CD4-positive, alpha-beta T cell treated with Interferon gamma for 1 hour (primary cell): ENCODE measurements at regions not wholly inside any gene's neighbourhood (a gene's known extent, or its start where the extent isn't known, plus 50 kb on each side); places are given as distances from the start of the nearest gene placed in this dataset.

Experiments
- DNase-seq: peaks from one replicate; pipeline ENCODE4 v3.0.0-alpha.2; 2020

DNA sequence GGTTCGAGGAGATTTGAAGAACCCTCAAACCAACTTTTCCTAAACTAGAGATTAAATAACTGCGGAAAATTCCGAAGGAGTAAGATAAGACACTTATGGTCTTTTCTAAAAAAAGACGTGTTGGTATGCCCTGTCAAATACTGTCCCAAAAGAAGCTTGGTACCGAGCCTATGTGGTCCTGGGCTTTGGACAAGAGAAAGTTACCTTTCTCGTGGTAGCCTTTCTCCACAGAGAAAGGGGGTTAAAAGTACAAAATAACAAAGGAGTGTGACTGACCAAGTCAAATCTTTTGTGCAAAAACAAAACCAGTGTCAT is 56.2 kb upstream of the JCAD start:
- no peak for DNase-seq

DNA sequence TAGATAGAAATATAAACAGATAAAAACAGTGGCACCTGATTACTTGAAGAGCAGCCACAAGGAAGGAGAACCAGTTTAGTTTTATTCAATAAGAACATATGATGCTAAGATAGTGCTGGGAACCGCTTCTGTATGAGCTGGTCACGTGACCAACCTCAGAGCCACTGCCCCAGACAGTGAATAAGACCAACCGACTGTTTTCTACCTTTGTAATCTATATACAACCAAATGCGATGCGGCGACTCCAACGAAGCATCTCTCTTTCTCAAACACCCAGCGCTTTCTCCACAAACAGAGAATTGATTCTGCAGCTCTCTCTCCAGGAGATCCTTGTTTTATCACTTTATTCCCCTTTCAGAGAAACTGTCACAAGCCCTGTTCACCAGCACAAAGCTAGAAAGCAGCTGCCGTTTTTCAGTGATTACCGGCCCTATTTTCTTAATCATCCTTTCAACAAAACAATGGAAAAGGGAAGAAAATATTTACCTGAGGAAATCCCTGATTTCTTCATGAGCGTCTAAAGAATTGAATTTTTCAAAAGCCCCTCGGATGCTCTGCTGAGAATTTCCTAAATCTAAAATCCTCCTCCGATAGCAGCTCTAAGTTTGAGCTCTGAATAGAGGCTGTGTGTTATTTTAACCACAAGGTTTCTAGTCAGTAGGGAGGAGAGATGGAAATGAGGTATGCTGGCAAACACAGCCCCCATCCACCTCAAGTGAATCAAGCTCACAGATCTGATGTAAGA is 55.7 kb upstream of the JCAD start:
- DNase-seq = no peak

DNA sequence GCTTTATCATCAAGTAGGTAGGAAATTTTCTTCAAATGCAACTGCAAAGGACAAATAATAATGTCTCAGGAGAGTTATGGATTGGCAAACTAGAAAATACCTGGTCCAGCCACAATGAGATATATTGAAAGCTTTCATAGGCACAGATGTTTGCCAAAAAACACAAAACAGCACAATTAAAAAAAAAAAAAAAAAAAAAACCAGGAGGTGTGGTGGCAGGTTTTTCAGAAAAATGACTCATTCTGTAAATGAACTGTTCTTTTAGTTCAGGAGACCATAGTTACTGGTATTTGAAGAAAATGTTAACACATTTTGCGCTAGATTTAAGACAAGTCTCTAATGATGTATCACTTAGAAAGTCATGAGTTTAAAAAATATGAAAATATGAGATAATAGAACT is 55.0 kb upstream of the JCAD start:
- DNase-seq = no peak

DNA sequence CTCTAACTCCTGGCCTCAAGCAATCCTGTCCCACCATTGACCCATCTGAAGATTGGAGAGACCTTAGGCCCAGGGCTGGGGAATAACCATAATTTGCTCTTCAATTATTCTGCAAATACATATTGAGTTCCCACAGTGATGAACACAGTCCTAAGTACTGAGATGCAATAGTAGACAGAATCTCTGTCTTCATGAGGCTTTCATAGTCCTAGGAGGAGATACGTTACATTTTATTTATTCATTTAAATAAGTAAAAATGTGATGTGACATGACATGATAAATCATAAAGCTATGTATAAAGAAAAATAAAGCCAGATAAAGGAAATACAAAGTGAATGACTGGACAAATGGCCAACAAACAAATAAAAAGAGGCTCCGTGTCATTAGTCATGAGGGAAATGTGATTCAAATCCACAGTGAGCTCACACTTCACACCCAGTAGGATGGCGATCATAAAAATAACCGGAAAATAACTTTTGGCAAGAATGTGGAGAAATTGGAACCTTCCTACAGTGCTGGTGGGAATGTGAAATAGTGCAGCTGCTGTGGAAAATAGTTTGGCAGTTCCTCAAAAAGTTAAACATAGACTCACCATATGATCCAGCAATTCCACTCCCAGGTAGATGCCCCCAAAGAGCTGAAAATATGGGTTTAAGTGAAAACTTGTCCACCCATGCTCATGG is 52.1 kb upstream of the JCAD start:
- DNase-seq = no peak
